CD4-positive, alpha-beta T cell treated with Interleukin-17A for 4 hours (primary cell): ENCODE measurements at regions not wholly inside any gene's neighbourhood (a gene's known extent, or its start where the extent isn't known, plus 50 kb on each side); places are given as distances from the start of the nearest gene placed in this dataset.

Source experiments
- DNase-seq: peaks from one replicate; pipeline ENCODE4 v3.0.0-alpha.2; 2020; ENCODE audit warnings: mixed read lengths

DNA sequence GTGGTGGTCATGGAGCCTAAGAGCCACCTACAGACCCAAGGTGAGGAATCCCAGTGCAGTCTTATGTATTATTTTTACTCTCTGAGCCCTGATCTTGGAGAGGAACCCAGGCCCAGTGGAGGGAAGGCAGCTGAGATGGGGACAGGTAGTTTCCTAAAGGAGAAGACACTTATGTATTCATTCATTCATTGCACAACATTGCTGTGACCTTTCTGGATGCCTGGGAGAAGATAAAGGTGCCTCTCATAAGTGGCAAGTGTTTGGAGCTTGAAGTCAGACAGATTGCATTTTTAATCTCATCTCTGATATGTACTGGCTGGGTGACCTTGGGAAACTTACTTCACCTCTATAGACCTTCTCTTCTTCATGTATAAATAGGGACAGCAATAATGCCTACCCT is 111.1 kb downstream of the CEBPB start:
- no peak for DNase-seq

GRCh38 chr20:50302341-50303057 is 111.9 kb downstream of the CEBPB start:
- DNase-seq, result no peak

- DNase-seq, result no peak
Observed at GRCh38 chr20:50303573-50304500, 113.2 kb downstream of the CEBPB start.

DNA sequence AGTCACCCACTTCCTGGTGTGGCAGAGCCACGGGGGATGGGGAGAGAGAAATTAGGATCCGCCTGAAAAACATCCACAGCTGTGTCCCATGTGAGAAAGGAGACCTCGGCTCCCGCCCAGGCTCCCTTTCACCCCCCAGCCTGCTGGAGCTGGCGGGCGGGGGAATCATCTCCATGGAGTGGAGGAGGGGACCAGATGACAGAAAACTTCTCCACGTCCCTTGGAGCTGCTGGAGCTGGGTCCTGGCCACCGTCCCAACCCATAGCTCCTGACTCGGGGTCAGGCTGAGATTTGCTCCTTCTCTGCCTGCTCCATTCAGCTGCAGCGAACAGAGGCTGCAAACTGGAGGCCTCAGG is 113.8 kb downstream of the CEBPB start:
- no peak for DNase-seq

GRCh38 chr20:50304923-50305635 is 114.4 kb downstream of the CEBPB start:
- no peak for DNase-seq

GRCh38 chr20:50305636-50306477 is 115.2 kb downstream of the CEBPB start:
- no peak for DNase-seq

DNA sequence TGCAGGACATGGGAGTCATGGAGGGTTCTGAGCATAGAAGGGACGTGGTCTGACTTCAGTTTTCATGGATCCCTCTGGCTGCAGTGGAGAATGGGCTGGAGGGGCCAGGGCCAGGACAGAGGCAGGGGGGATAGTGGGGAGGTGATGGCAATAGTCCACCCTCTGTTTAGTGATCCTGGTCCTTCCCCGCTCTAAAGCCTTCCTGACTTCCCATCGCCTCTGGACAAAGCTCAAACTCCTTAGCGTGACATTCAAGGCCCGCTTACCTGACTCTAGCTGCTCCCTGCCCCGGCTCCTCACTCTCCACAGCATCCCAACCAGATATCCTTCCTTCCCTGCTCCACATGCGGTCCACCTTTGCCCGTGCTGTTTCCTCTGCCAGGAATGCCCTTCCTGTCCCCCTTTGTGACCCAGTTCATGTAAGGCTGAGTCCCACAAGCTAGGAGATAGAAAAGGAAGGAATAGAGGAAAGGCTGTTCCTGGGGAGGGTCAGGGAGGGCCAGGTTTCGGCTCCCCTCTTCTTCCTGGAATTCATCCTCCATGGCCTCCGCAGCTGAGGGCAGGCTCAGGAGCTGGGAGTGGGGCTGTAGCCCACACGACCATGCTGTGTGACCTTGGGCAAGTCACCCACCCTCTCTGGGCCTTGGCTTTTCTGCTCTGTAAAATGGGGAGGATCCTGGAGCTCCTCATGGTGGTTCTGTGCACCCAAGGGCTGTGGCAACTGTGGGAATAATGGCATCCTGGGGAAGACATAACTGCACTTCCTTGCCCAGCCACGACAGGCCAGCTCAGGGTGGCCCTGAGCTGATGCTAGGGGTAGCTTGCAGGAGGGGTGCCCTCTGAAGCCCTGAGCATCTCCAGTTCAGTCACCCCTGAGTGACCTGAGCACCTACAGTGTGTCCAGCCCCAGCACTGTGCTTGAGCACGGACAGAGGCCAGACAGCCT is 116.1 kb downstream of the CEBPB start:
- no peak for DNase-seq

- DNase-seq, result no peak
Observed at GRCh38 chr20:50308166-50308512, 117.5 kb downstream of the CEBPB start.

DNA sequence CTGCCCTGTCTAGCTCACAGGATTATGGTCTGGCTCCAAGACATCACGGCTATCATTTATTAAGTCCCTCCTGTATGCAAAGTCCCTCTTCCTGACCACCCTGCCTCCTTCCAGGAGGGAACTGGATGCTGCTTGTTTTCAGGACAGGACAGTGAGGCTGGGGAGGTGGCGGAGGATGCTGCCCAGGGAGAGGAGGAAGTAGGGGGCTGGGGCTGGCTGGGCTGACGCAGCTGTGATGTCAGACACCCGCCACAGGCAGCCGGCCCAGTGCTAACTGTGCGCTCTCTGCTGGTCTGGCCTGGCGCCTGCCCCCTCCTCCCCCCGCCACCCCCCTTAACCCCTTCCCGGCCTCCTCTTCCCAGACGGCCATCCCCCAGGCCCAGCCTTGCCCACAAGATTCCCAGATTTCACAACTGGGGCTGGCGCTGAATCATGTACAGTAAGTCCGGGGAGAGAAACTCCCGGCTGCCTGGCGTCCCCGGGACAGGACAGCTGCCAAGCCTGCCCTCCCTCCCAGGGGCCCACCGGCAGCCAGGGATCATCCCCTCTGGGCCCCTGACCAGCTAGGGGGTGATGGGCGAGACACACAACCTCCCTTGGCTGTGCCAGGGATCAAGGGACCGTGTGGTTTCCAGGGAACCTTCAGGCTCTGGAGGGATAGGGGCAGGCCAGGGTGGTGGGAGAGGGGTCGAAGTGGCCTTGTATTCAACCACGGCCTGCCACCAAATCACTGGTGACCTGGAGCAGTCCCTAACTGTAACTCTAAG is 118.1 kb downstream of the CEBPB start:
- no peak for DNase-seq

DNA sequence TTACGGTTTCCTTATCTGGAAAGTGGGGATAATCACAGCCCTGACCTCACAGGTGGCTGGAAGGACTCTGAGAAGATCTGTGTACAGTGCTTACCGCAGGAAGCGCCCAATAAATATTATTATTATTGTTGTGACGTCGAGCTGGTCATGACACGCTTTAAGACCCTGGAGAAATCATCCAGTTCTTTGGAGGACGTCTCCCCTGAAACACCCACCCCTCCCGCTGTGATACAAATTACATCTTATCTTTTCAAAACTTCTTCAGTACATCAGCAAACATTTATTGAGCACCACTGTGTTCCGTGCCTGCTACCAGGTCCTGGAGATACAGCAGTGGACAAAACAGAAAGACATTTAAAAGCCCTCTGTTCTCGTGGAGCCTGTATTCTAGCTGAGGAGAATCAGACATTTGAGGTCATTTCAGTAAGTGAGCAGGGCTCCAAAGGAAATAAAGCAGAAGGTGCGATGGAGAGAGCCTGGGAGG is 118.7 kb downstream of the CEBPB start:
- DNase-seq, result no peak

DNA sequence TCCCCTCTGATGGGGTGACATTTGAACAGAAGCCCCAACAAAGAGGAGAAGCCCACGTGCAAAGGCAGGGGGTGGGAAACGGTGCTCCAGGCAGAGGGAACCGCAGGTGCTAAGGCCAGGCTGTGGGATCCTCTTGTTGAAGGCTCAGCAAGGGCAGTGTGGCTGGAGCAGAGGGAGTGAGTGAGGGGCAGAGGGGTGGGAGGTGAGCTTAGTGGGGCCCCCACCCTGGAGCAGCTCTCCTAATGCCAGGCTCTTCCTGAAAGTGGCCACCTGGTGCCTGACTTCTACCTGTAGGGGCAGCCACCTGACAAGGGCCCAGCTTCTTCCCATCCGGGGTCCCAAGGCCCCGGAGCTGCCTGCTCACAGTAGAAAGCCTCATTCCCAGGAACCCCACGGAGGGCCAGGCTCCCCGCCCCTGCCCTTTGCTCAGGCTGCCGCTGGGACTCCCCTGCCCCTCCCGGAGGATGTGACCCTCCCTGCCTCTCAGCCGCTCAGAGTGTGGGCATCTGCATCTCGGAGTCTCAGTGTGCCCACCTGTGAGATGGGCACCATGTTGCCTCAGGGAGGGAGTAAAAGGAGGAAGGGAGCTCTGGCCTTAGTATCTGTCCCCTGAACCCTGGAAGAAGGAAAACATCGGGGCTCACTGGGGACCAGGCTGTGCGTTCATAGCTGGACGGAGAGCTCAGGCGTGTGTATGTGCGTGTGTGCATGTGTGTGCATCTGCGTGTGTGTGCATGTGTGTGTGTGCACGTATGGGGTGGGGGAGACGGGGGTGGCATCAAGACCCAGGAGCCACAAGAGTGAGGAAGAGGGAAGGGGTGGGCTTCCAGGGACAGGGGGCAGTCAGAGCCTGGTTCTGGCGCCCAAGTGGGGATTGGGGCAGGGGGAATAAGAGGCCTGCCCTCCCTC is 119.4 kb downstream of the CEBPB start:
- DNase-seq, result no peak

DNA sequence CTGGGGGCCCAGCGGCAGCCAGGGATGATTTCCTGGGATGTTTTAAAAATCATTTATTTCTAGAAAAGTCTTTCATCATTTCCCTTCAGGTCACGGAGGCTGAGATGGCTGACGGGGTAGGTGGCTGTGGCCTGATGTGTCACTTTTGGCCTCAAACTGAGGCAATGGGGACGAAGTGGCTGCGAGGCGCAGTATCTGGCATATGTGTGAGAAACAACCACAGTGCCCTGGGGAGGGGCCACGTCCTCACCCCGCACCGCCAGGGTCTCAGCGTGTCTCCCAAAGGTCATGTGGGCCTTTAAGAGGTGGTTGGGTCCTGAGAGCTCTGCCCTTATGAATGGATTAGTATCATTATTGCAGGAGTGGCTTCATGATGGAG is 120.0 kb downstream of the CEBPB start:
- no peak for DNase-seq

GRCh38 chr20:50311308-50312001 is 120.8 kb downstream of the CEBPB start:
- no peak for DNase-seq

GRCh38 chr20:50312002-50312681 is 121.5 kb downstream of the CEBPB start:
- no peak for DNase-seq

- DNase-seq, result no peak
Observed at GRCh38 chr20:50312682-50313521, 122.3 kb downstream of the CEBPB start.

- DNase-seq, result no peak
Observed at GRCh38 chr20:50313522-50313820, 122.8 kb downstream of the CEBPB start.
